OCI-LY7 (cell line): ENCODE measurements at regions not wholly inside any gene's neighbourhood (a gene's known extent, or its start where the extent isn't known, plus 50 kb on each side); places are given as distances from the start of the nearest gene placed in this dataset.

Source experiments
- BruUV-seq: library from RNA; stranded (reverse); fragments of 400-500 nt; replicated peaks from 2 replicates; lab custom pipeline; 2021; lab: Mats Ljungman, UMichigan
- CTCF ChIA-PET: fragments of 300-600 bp; sonication (Branson Sonifier 250); formaldehyde crosslinking; loops from one replicate; lab custom pipeline; 2022; ENCODE audit warnings: antibody characterized with exemption; ENCODE audit not compliant: unreplicated experiment; lab: Charles Lee
- POLR2A ChIA-PET: fragments of 300-600 bp; sonication (Branson Sonifier 250); formaldehyde crosslinking; loops from one replicate; lab custom pipeline; 2022; ENCODE audit warnings: antibody characterized with exemption; lab: Charles Lee
- DNase-seq: peaks from one replicate; pipeline ENCODE4 v3.0.0-alpha.2; 2015; ENCODE audit warnings: low spot score
- H2AFZ ChIP-seq: fragments of 200-600 bp; sonication (generic), shearing (Covaris generic); 2 replicates; pipeline ENCODE4 v1.6.1; 2014; ENCODE audit warnings: mild to moderate bottlenecking, antibody characterized with exemption, low read length, moderate library complexity
- H3K27ac ChIP-seq: fragments of 200-600 bp; sonication (generic); 2 replicates; pipeline ENCODE4 v1.5.1; 2014; ENCODE audit warnings: mixed run types, low read depth, mild to moderate bottlenecking, moderate library complexity, low read length, inconsistent platforms; ENCODE audit not compliant: poor library complexity, severe bottlenecking
- H3K36me3 ChIP-seq: fragments of 200-600 bp; sonication (generic); 2 replicates; pipeline ENCODE4 v1.6.1; 2014; ENCODE audit warnings: mild to moderate bottlenecking, antibody characterized with exemption, low read length, moderate library complexity, mixed read lengths; ENCODE audit not compliant: insufficient read depth
- H3K4me1 ChIP-seq: fragments of 200-600 bp; sonication (generic); 2 replicates; pipeline ENCODE4 v1.5.1; 2014; ENCODE audit warnings: mild to moderate bottlenecking, low read length; ENCODE audit not compliant: insufficient read depth, poor library complexity, severe bottlenecking
- H3K4me2 ChIP-seq: fragments of 200-600 bp; sonication (generic); 2 replicates; pipeline ENCODE4 v1.6.1; 2014; ENCODE audit warnings: mild to moderate bottlenecking, low read length
- H3K4me3 ChIP-seq: fragments of 200-600 bp; sonication (generic); 2 replicates; pipeline ENCODE4 v1.5.1; 2014; ENCODE audit warnings: mild to moderate bottlenecking, low read depth, low read length; ENCODE audit not compliant: poor library complexity, severe bottlenecking
- H3K79me2 ChIP-seq: fragments of 200-600 bp; sonication (generic); 2 replicates; pipeline ENCODE4 v1.6.1; 2016; ENCODE audit warnings: low read depth, mild to moderate bottlenecking, low read length, moderate library complexity, mixed read lengths; ENCODE audit not compliant: insufficient read depth
- H3K9me2 ChIP-seq: fragments of 200-600 bp; sonication (generic); 2 replicates; pipeline ENCODE4 v1.6.1; 2016; ENCODE audit warnings: mild to moderate bottlenecking, low read length, mixed read lengths; ENCODE audit not compliant: insufficient read depth
- H3K9me3 ChIP-seq: fragments of 200-600 bp; sonication (generic); 2 replicates; pipeline ENCODE4 v1.6.1; 2014; ENCODE audit warnings: mild to moderate bottlenecking, mixed run types, low read length, mixed read lengths
- H4K20me1 ChIP-seq: fragments of 200-600 bp; sonication (generic); 2 replicates; pipeline ENCODE4 v1.6.1; 2014; ENCODE audit warnings: mild to moderate bottlenecking, antibody characterized with exemption, low read length, moderate library complexity, mixed read lengths; ENCODE audit not compliant: insufficient read depth
- CTCF ChIP-seq: fragments of 200-600 bp; sonication (generic); conservative IDR thresholded peaks from 2 replicates; pipeline ENCODE4 v1.5.1; 2014; ENCODE audit warnings: mild to moderate bottlenecking, antibody characterized with exemption, low read length, moderate library complexity, mixed read lengths
- EZH2phosphoT487 ChIP-seq: fragments of 200-600 bp; sonication (generic); IDR thresholded peaks from 2 replicates; pipeline ENCODE4 v1.6.1; 2018; ENCODE audit warnings: low read depth, borderline replicate concordance, mild to moderate bottlenecking, mixed run types, antibody characterized with exemption, low read length, moderate library complexity, mixed read lengths
- intact Hi-C: fragments of 100-400 bp; cut with micrococcal nuclease; formaldehyde crosslinking; loops from one replicate; pipeline ENCODE4 v1.10.0; 2022; ENCODE audit not compliant: unreplicated experiment

DNA sequence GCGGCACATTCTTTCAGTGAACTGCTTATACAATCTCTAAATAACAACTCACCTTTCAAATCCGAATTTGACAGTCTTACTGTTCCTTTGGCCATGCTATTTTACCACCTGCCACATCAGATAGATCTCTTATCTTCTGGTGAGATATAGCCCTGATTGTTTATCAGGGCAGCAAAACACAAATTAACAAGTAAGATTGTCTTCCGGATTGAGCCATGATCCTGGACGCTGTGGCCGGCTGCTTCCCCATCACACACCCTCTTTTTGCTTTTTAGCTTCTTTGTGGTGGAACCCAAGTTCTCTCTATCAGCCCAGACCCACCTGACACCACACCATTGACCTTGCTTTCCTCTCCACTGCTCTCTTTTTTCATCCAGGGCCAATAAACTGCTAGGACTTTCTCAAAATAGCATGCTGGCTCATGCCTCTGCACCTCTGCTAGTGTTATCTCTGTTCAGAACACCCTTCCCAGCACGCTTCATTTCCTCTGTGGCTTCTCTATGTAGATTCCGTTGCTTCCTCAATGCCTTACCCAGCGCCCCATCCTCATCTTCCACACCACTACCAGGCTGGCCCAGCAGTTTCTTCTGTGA lies 111.8 kb upstream of the CNTNAP5 start:
- no peak for DNase-seq
- POLR2A ChIA-PET, result no interaction called here
- Histone ChIP-seq H3K9me2 (no peaks in the 10 kb centered on the region), H2AFZ (no peak overlapping the region), H3K36me3 (no peaks in the 10 kb centered on the region), H3K79me2 (no peaks in the 10 kb centered on the region), H3K4me3 (no peak overlapping the region), H3K9me3 (no peaks in the 10 kb centered on the region), H3K27ac (no peak overlapping the region), H4K20me1 (no peaks in the 10 kb centered on the region), H3K4me2 (no peak overlapping the region), H3K4me1 (no peaks in the 10 kb centered on the region)
- CTCF ChIA-PET, result no interaction called here
- intact Hi-C loops, result no loop called here
- TF ChIP-seq CTCF (no peak), EZH2phosphoT487 (no peak)
- no TSS peak for BruUV-seq

GRCh38 chr2:123915380-123915779 lies 109.7 kb upstream of the CNTNAP5 start:
- no peak overlapping the region for H2AFZ ChIP-seq
- no peaks in the 10 kb centered on the region for H3K9me3 ChIP-seq
- BruUV-seq, result no TSS peak
- H3K36me3 ChIP-seq, result no peaks in the 10 kb centered on the region
- DNase-seq, result no peak
- H3K79me2 ChIP-seq, result no peaks in the 10 kb centered on the region
- H4K20me1 ChIP-seq, result no peaks in the 10 kb centered on the region
- no peak overlapping the region for H3K4me2 ChIP-seq
- no peak overlapping the region for H3K27ac ChIP-seq
- intact Hi-C loops, result no loop called here
- TF ChIP-seq CTCF, result no peak
- TF ChIP-seq EZH2phosphoT487, result no peak
- no peak overlapping the region for H3K4me3 ChIP-seq
- H3K4me1 ChIP-seq, result no peaks in the 10 kb centered on the region
- 0 out of 2 replicates have a peak, but pooled peaks cover 4% of the 10 kb centered on the region for H3K9me2 ChIP-seq
- ChIA-PET POLR2A (no interaction called here), CTCF (no interaction called here)

- H4K20me1 ChIP-seq, result no peaks in the 10 kb centered on the region
- no peaks in the 10 kb centered on the region for H3K79me2 ChIP-seq
- TF ChIP-seq CTCF (no peak), EZH2phosphoT487 (no peak)
- 0 out of 2 replicates have a peak, but pooled peaks cover 4% of the 10 kb centered on the region for H3K9me2 ChIP-seq
- H2AFZ ChIP-seq, result no peak overlapping the region
- CTCF ChIA-PET, result no interaction called here
- intact Hi-C loops, result no loop called here
- no peaks in the 10 kb centered on the region for H3K36me3 ChIP-seq
- no peaks in the 10 kb centered on the region for H3K4me1 ChIP-seq
- POLR2A ChIA-PET, result no interaction called here
- no TSS peak for BruUV-seq
- H3K4me3 ChIP-seq, result no peak overlapping the region
- H3K27ac ChIP-seq, result no peak overlapping the region
- no peaks in the 10 kb centered on the region for H3K9me3 ChIP-seq
- no peak for DNase-seq
- no peak overlapping the region for H3K4me2 ChIP-seq
Observed at GRCh38 chr2:123916051-123916450, 109.0 kb upstream of the CNTNAP5 start.
